Activated CD8-positive, alpha-beta T cell treated with anti-CD3 and anti-CD28 coated beads for 36 hours (primary cell): ENCODE measurements at regions not wholly inside any gene's neighbourhood (a gene's known extent, or its start where the extent isn't known, plus 50 kb on each side); places are given as distances from the start of the nearest gene placed in this dataset.

ENCODE experiments used
- ATAC-seq: fragments of 200-7000 bp; cut with Tn5 transposase; one replicate; pipeline ENCODE4 v1.10.0; 2021; ENCODE audit warnings: mild to moderate bottlenecking, moderate library complexity
- CTCF ChIA-PET: fragments of 350-600 bp; sonication (Branson Sonifier 250); formaldehyde crosslinking; loops from one replicate; lab custom pipeline; 2021; ENCODE audit warnings: antibody characterized with exemption; lab: Charles Lee
- POLR2A ChIA-PET: fragments of 350-600 bp; sonication (Branson Sonifier 250); formaldehyde crosslinking; loops from one replicate; lab custom pipeline; 2021; ENCODE audit warnings: antibody characterized with exemption; lab: Charles Lee
- DNase-seq: peaks from one replicate; pipeline ENCODE4 v3.0.0-alpha.2; 2020
- H3K27ac Mint-ChIP-seq: one replicate; pipeline ENCODE4 v1.8.0; 2021; ENCODE audit warnings: mild to moderate bottlenecking, mixed read lengths
- H3K27me3 Mint-ChIP-seq: one replicate; pipeline ENCODE4 v1.8.0; 2021; ENCODE audit warnings: mixed read lengths
- H3K36me3 Mint-ChIP-seq: one replicate; pipeline ENCODE4 v1.8.0; 2021; ENCODE audit warnings: low read depth, mixed read lengths
- H3K4me1 Mint-ChIP-seq: one replicate; pipeline ENCODE4 v1.8.0; 2021; ENCODE audit warnings: low read depth, mixed read lengths
- H3K4me3 Mint-ChIP-seq: one replicate; pipeline ENCODE4 v1.8.0; 2021; ENCODE audit warnings: mild to moderate bottlenecking, moderate library complexity, mixed read lengths
- H3K9me3 Mint-ChIP-seq: one replicate; pipeline ENCODE4 v1.8.0; 2021; ENCODE audit warnings: mixed read lengths
- CTCF ChIP-seq: fragments of 200-600 bp; IDR thresholded peaks from one replicate; pipeline ENCODE4 v1.8.0; 2022; ENCODE audit warnings: antibody characterized with exemption, mild to moderate bottlenecking
- intact Hi-C: fragments of 100-400 bp; cut with micrococcal nuclease; formaldehyde crosslinking; loops from one replicate; pipeline ENCODE4 v1.10.0; 2022

DNA sequence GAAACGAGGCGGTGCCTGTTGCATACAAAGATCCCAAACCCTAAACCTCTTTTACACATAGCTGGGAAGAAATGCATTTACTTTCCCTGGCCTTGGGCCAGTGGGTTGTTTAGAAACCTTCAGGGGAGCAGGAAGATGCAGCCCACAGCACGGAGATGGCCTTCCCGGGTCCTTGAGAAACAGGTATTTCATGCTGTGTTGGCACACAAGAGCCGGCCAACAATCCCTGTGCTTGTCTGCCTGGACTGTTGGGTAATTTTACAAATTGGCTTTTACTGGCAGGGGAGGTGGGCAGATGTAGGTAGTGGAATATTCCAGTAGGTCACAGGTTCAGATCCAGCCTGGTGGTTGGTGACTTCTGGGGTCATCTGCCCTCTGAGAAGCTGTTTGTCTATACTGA lies 148.0 kb downstream of the FOXL1 start:
- H3K4me1 Mint-ChIP-seq = no peaks in the 10 kb centered on the region
- intact Hi-C loops = no loop called here
- CTCF ChIA-PET = no interaction called here
- DNase-seq (no peak), ATAC-seq (no peak)
- no peak overlapping the region for H3K27ac Mint-ChIP-seq
- TF ChIP-seq CTCF = no peak
- peaks cover 8% of the 10 kb centered on the region for H3K27me3 Mint-ChIP-seq
- H3K36me3 Mint-ChIP-seq = no peaks in the 10 kb centered on the region
- H3K4me3 Mint-ChIP-seq = no peak overlapping the region
- H3K9me3 Mint-ChIP-seq = no peaks in the 10 kb centered on the region
- POLR2A ChIA-PET = interaction anchor here (0.6 kb wide), 1 partner anchor 214 kb away, joined by 4 read pairs; no protein-coding TSS in a partner anchor

DNA sequence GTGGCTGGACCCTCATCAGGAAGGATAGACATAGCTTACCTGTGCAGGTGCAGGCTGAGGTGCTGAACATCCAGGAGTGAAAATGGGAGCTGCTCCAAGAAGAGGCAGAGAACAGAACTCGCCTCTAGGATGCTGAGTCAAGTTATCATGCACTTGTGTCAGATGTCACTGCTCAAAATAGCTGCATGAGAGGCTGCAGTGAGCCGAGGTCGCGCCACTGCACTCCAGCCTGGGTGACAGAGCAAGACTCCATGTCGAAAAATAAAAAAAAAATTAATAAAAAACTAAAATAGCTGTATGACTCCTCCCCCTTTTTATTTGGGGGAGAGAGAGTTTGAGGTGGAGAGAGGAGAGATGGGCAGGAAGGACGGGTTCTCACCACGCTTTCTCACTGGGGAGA lies 148.8 kb downstream of the FOXL1 start:
- no peak overlapping the region for H3K4me3 Mint-ChIP-seq
- H3K4me1 Mint-ChIP-seq = no peaks in the 10 kb centered on the region
- POLR2A ChIA-PET = no interaction called here
- H3K27ac Mint-ChIP-seq = no peak overlapping the region
- DNase-seq = no peak
- intact Hi-C loops = no loop called here
- CTCF ChIA-PET = no interaction called here
- TF ChIP-seq CTCF = no peak
- H3K36me3 Mint-ChIP-seq = no peaks in the 10 kb centered on the region
- no peaks in the 10 kb centered on the region for H3K9me3 Mint-ChIP-seq
- H3K27me3 Mint-ChIP-seq = peaks cover 14% of the 10 kb centered on the region
- no peak for ATAC-seq

GRCh38 chr16:86727632-86728031 lies 149.3 kb downstream of the FOXL1 start:
- Mint-ChIP-seq H3K36me3 (no peaks in the 10 kb centered on the region), H3K9me3 (no peaks in the 10 kb centered on the region), H3K27me3 (peaks cover 19% of the 10 kb centered on the region), H3K27ac (no peak overlapping the region), H3K4me1 (no peaks in the 10 kb centered on the region), H3K4me3 (no peak overlapping the region)
- DNase-seq (no peak), ATAC-seq (no peak)
- POLR2A ChIA-PET = no interaction called here
- TF ChIP-seq CTCF = no peak
- CTCF ChIA-PET = no interaction called here
- intact Hi-C loops = no loop called here

GRCh38 chr16:86729686-86730085 lies 151.3 kb downstream of the FOXL1 start:
- peaks cover 27% of the 10 kb centered on the region for H3K27me3 Mint-ChIP-seq
- no peak overlapping the region for H3K4me3 Mint-ChIP-seq
- DNase-seq (no peak), ATAC-seq (no peak)
- H3K4me1 Mint-ChIP-seq = no peaks in the 10 kb centered on the region
- POLR2A ChIA-PET = no interaction called here
- no peaks in the 10 kb centered on the region for H3K36me3 Mint-ChIP-seq
- no peak overlapping the region for H3K27ac Mint-ChIP-seq
- no peak for TF ChIP-seq CTCF
- intact Hi-C loops = no loop called here
- no peaks in the 10 kb centered on the region for H3K9me3 Mint-ChIP-seq
- CTCF ChIA-PET = no interaction called here

GRCh38 chr16:86730086-86730485 lies 151.7 kb downstream of the FOXL1 start:
- H3K27me3 Mint-ChIP-seq = peaks cover 30% of the 10 kb centered on the region

More at GRCh38 chr16:86730086-86730485, 151.7 kb downstream of the FOXL1 start:
- Mint-ChIP-seq H3K36me3 (no peaks in the 10 kb centered on the region), H3K4me1 (no peaks in the 10 kb centered on the region), H3K4me3 (no peak overlapping the region), H3K9me3 (no peaks in the 10 kb centered on the region), H3K27ac (no peak overlapping the region)
- DNase-seq (no peak), ATAC-seq (no peak)
- intact Hi-C loops = no loop called here
- no peak for TF ChIP-seq CTCF
- ChIA-PET CTCF (no interaction called here), POLR2A (interaction anchor here (0.6 kb wide), 1 partner anchor 213 kb away, joined by 3 read pairs; no protein-coding TSS in a partner anchor)
